LNCaP clone FGC (cell line): ENCODE measurements at regions not wholly inside any gene's neighbourhood (a gene's known extent, or its start where the extent isn't known, plus 50 kb on each side); places are given as distances from the start of the nearest gene placed in this dataset.

ENCODE experiments used
- DNase-seq: peaks from one replicate; pipeline ENCODE4 v3.0.0-alpha.2; 2011; ENCODE audit warnings: low read depth
- H3K4me3 ChIP-seq: 2 replicates; pipeline ENCODE4 v1.5.1; 2011; ENCODE audit warnings: mild to moderate bottlenecking, low read depth, low read length, control low read depth
- TF ChIP-seq, protein P1 (sequence below): IDR thresholded peaks from 2 replicates; pipeline ENCODE4 v1.5.1; 2012; ENCODE audit warnings: mild to moderate bottlenecking; ENCODE audit not compliant: control insufficient read depth, insufficient read depth; ENCODE audit errors: extremely low read depth

DNA sequence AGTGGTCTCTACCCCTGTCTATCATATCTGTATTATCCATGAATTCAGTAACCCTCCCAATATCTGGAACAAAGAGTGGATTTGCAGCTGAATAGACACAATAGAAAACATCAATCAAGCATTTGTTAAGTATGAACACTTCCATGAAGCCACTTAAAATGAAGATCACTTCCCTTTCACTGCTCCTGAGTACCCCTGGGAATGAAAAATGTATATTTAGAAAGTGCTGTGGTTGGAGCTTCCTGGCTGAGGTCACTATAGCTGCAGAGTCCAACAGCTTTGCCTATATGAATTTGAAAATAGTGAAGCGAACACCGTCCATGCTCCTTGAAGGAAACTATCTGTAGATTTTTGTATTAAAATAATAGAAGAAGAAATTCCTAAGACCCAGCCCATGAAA is 227.0 kb downstream of the DTHD1 start:
- no peak overlapping the region for H3K4me3 ChIP-seq
- TF ChIP-seq, protein P1, sequence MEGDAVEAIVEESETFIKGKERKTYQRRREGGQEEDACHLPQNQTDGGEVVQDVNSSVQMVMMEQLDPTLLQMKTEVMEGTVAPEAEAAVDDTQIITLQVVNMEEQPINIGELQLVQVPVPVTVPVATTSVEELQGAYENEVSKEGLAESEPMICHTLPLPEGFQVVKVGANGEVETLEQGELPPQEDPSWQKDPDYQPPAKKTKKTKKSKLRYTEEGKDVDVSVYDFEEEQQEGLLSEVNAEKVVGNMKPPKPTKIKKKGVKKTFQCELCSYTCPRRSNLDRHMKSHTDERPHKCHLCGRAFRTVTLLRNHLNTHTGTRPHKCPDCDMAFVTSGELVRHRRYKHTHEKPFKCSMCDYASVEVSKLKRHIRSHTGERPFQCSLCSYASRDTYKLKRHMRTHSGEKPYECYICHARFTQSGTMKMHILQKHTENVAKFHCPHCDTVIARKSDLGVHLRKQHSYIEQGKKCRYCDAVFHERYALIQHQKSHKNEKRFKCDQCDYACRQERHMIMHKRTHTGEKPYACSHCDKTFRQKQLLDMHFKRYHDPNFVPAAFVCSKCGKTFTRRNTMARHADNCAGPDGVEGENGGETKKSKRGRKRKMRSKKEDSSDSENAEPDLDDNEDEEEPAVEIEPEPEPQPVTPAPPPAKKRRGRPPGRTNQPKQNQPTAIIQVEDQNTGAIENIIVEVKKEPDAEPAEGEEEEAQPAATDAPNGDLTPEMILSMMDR = no peak
- DNase-seq = no peak

DNA sequence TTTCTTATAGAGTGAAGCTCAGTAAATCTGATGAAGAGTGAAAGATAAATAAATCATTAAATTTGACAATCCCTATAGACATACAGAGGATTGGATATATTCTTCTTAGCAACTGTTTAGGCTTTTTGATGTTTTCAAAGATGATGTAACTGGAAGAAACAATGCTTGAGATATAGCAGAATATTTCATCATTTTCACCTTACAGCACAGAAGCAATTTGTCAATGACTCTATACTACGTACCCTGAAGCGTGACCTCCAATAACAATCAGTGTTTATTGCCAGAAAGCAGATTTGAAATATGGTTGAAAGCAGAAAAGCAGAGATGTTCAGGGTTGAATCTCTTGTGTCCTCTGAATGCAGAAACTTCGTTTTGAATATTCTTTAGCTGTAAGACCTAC is 228.4 kb downstream of the DTHD1 start:
- DNase-seq = no peak
- TF ChIP-seq, protein P1 = no peak
- no peak overlapping the region for H3K4me3 ChIP-seq

DNA sequence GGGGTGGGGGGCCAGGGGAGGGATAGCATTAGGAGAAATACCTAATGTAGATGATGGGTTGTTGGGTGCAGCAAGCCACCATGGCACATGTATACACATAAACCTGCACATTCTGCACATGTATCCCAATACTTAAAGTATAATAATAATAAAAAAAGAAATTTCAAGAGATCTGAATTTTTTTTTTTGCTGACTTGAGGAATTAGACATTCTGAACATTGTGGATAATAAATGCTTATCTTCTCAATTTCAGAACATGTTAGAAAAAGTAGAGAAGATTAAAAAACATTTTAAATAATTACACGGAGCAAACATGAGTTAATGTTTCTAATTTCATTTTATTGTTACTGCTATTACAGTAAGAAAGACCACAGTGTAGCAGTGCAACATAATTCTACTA is 230.4 kb downstream of the DTHD1 start:
- H3K4me3 ChIP-seq = no peak overlapping the region
- DNase-seq = no peak
- TF ChIP-seq, protein P1 = no peak

DNA sequence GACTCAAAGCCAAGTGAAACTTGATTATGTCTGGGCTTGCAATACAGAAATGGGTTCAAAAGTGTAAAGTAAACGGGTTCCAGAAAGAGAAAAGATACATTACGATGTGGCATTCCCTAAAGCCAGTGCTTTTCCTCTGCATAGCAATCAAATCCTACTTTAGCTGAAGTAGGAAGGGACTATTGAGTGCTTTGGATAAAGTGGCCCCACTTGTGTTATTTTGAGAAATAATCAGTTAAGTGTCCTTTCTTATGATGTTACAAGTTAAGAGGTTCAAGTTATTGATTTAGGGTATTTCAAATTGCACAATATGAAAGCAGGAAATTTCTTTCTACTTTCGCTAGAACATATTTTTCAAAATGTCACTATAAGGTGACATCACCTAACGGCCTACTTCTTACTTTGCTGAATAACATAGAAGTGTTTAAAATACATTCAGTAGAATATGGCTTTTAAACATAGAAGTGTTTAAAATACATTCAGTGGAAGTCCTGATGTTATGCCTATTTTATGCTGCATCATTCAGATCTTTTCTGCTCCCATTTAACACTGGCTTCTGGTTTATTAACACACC is 235.2 kb downstream of the DTHD1 start:
- no peak for DNase-seq
- H3K4me3 ChIP-seq = no peak overlapping the region
- TF ChIP-seq, protein P1 = no peak

DNA sequence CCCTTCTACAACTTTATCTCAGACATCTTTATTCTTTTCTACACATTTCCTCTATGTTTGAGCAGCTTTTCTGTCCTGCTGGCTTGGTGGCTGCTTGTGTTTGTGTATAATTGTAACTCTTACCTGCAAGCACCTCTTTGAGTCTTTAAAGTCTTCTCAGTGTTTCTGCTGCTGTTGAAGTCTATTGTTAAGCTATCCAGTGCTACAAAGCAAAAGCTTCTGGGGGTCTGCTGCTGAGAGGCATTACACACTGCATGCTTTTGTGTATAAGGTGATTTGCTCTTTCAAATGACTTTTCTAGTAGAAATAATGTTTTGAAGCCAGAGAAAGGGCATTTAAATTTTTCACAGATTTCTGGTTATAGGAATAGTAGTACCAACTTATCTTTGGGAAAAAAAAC is 241.8 kb downstream of the DTHD1 start:
- TF ChIP-seq, protein P1 = no peak
- H3K4me3 ChIP-seq = no peak overlapping the region
- DNase-seq = no peak

DNA sequence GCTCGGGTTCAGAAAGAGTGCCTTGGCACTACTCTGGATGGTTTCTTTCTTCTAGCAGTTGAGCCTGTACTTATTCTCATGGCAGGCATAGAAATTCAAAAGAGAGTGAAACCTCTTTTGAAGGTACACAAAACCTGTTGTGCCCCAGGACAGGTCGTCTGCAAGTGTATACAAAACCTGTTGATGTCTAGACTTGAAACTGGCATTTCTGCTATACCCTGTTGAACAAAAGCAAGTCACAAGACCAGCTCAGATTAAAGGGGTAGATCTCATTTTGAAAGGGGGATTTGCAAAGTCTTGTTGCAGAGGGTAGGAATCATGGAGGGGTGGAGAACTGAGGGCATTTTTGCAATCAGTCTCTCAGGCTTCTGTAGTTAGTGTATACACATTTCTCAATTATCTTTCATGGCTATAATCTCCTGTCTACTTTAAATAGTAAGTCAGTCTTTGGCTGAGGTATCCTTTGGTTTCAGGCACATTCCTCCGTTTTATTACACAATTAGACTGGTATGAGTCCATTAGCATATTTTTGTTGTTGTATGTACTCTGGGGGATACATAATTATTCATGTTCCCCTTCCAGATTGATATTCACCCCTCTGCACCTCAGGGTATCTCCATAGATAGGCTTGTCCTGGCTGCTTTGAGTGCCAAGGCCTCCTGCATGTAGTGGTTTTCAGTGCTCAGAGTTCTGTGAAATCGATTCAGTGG is 251.4 kb downstream of the DTHD1 start:
- H3K4me3 ChIP-seq = no peak overlapping the region
- TF ChIP-seq, protein P1 = no peak
- no peak for DNase-seq

DNA sequence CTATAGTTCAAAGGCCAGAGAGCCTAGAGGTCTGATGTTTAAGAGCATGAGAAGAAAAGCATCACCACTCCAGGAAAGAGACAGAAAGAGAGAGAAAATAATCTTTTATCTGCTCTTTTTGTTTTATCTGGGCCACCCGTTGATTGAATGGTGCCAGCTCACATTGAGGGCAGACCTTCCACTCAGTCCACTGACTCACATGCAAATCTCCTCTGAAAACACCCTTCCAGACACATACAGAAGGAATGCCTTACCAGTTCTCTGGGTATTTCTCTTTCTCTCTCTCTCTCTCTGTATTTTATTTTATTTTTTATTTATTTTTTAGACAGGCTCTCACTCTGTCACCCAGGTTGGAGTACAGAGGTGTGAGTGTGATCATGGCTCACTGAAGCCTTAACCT is 252.5 kb downstream of the DTHD1 start:
- TF ChIP-seq, protein P1 = no peak
- no peak for DNase-seq
- no peak overlapping the region for H3K4me3 ChIP-seq
